Fibroblast of skin of right quadriceps (primary cell): ENCODE measurements at regions not wholly inside any gene's neighbourhood (a gene's known extent, or its start where the extent isn't known, plus 50 kb on each side); places are given as distances from the start of the nearest gene placed in this dataset.
"Not testable (repeated sequence)": the region's sequence is repeated elsewhere in the genome, so short reads cannot be mapped to it uniquely, and the experiment has no call there.

Experiments
- DNase-seq: peaks from one replicate; pipeline ENCODE4 v3.0.0-alpha.2; 2013

DNA sequence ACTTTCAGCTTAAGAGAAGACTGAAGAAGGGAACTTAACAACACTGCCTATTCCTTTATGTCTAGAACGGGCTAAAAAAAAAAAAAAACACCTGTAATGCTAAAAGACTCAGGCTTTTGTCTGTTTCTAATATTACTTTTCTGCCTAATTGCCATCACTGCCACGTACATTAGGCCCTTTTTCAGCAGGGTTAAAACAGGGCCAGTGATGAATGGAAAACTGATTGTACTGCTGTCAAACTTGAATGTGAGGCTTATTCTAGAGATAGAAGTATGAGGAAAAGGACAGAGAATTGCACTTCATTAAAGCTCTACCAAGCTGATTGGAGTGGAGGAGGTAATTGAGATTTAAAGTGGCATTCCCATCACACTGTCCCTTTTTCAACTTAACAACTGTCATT, 535.8 kb downstream of the PRKD1 start:
- no peak for DNase-seq

DNA sequence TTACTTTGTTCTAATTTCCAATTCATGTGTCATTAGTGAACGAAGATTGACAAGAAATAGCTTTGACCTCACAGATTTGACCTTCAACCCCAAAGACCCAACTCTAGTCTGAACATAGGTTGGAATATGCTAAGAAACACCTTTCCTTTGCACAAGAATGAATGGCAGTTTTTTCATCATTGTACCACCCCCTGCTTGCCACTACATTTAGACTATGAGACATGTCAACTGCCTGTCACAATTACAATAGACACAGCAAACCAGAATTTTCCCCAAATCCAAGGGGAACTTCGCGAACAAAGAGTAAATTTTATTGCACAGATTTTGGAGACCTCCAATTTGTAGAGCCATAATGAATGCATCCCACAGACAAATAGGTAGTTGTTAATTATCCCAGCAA, 535.4 kb downstream of the PRKD1 start:
- no peak for DNase-seq

DNA sequence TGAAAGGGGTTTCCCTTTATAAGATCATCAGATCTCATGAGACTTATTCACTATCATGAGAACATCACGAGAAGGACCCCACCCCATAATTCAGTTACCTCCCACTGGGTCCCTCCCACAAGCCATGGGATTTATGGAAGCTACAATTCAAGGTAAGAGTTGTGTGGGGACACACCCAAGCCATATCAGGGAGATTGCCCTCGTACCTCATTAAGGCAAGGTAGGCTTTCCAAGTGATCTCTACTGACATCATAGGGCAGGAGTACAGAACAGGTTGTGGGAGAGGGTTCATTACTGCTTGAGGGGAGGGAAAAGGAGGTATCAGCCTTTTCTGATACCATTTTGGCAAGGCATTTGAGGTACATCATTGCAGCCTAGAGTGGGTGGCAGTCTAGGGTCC, 524.6 kb downstream of the PRKD1 start:
- DNase-seq = no peak

DNA sequence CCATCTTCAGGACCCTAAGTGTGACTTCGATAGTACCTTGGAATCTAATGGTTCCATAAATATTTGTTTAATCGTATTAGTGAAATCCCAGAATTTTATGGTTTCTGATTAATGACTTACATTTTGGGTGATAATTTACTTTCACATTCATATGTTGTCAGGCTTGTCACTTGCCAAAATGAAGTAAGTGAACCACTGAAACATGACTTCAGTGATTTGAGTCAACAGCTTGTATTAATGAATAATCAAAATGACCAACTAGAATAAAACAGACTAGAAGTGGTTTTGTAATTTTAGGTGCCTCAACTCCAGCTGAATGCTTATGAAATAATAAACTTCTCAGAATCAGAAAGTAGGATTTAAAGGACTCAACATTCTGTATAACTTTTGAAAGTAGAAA, 517.1 kb downstream of the PRKD1 start:
- no peak for DNase-seq

DNA sequence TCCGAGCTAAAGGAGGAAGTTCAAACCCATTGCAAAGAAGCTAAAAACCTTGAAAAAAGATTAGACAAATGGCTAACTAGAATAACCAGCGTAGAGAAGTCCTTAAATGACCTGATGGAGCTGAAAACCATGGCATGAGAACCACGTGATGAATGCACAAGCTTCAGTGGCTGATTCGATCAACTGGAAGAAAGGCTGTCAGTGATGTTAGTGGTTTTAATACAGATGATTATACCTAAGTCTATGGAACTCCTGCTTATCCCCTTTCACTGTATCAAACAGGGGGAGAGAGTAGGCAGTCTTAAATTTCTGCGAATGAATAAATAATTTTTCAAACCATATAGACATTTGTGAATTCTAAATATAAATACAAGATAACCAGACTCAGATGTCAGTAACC, 512.7 kb downstream of the PRKD1 start:
- DNase-seq = not testable (repeated sequence)

DNA sequence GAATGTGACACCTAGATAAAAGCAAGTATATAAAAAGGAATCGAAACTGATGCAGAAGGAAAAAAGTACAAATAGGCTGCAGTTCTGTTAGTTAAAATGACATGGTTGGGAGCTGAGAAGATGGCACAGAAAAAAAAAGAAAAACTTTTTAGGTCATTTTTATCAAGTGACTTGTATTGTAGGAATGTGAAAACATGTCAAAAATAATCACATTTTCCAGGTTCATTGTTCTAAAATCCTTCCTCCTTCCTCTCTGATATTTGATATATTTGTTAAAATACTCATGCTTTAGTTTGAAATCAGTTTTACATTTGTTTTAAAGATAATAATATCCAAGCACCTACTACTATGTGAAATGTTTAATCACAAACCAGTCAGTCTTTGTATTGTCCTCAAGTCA, 507.9 kb downstream of the PRKD1 start:
- no peak for DNase-seq

DNA sequence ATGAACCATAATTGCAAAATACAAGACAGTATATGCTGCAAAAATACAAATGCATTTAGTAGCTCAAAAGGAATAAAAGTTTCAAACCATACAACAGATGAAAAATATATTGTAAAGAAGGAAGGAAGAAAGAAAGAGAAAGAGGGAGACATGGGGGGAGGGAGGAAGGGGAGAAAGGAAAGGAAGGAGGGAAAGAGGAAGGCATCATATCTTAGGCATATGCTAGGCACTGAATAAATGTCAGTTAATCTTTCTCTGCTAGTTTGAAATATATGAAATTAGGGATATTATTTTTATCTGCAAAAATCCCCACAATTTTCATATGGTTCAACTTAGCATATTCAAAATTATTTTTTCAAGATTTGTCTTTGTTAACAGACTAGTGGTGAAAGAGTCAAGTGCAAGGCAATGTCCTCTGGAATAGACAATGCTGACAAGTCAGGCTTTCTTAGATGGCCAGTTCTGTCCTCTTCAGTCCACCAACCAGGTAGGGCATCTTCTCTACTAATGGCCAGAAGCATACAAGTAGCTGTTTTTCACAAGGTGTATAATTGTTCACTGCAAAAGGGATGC, 506.4 kb downstream of the PRKD1 start:
- DNase-seq = no peak

DNA sequence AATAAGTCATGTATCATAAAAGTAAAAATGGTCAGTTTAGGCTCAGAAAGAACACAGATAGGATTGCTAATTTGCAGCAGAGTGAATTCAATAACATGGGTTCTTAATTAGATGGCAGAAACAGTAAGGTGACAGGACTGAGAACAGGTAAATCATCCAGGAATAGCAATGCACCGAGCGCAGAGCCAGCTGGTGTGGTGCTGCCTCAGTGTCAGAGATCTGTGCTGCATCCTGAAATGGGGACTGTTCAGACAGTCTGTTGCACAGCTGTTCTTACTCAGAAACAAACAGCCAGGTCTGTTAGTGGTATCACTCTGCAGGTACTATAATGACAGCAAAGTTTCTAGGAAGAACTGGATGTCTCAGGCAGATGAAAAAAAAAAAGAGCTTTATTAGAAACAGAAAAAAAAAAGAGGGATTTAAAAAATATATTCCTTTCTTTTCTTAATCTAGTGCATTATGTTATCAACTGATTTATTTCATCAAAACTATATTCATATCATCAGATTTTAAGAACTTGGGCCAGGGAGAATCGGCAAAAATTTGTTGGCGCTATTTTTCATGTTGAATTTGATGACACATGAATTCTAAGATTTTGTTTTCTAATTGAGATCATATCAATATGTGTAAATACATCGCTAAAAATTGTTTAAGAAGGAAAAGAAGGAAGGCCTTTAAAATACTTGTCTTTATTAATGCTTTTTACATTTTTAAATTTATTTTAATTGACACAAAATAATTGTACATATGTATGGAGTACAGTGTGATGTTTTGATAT, 501.8 kb downstream of the PRKD1 start:
- DNase-seq = no peak

DNA sequence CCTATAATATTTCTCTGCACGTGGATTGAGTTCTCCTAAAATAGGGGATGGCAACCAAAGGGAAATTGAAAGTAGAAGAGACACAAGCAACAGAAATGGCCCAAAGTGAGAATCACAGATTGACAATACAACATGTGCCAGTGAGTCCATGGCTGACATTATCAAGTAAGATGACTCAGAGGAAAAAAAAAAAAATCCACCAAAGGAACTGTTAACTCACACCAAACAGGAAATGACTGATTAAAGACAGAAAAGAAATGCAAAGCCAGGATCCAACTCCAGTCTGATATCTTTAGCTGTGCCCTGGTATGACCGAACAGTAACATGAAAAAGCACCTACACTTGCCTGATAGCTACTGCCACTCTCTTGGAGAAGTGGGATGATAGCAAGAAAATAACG, 485.0 kb downstream of the PRKD1 start:
- peak; percentile 62 for DNase-seq

DNA sequence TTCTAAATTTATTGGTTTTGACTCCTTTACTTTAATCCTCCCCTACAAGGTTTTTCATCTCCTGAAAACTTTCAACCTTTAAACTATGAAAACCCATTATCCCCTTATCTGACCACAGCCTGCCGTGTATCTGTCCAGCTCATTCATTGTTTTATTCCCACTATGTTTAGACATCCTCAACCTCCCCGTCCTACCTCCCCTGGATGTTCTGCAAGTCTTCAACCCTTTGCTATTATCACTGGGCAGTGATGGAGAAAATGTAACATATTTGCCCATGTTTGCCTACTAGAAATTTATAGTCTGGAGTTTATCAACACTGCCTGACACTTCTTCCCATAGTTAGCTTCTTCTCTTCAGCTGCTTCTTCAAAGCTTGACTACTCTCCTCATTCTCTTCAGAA, 483.4 kb downstream of the PRKD1 start:
- no peak for DNase-seq

DNA sequence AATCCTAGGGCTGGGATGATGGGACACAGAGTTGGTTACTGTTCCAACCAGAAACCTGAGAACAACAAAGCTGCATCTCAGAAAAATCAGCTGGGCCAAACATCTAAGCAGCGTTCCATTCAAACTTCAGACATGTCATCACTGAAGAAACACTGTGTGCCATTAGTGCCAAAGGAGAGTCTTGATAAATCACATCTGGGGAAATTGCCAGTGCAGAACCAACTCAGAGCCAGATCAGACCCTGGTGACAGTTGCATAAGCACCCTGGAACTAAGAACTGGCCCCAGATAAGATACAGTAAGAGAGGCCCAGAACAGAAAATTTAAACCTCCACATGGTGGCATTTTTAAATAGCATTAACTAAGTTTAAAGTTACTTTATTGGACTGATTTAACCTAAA, 482.8 kb downstream of the PRKD1 start:
- DNase-seq = no peak

DNA sequence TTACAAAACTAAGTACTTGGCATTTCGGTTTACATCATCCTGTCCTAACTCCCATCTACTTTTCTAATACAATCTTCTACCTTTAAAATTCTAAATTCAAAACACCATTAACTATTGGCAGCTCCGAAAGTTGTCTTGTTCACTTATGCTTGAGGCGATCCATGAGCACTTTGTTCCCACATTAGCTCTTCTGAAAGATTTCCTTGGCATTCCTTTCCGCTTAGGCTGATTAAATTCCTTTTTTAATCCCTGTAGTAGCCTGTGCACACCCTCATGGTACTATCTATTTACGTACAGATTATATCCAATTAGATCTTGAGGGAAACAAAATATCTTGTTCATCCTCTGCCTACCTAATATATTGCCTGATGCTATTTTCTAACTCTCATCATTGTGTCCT, 480.7 kb downstream of the PRKD1 start:
- no peak for DNase-seq

DNA sequence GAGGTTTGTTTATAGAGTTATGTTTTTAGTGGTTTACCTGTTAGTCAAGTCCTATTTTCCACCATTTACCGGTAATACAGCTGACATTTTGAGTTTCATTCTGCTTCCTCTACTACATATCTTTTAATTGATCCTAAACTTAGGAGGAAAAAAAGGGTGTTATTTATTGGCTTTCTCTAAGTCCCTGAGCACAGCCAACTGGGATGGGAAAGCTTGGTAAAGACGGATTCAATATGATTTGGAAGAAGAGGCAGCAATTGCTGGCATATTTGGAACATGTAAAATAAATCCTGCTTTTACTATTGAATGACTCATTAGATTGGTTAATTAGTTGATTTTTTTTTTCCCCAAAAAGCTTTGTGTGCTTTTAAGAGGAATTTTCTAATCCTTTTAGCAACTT, 475.7 kb downstream of the PRKD1 start:
- DNase-seq = no peak

DNA sequence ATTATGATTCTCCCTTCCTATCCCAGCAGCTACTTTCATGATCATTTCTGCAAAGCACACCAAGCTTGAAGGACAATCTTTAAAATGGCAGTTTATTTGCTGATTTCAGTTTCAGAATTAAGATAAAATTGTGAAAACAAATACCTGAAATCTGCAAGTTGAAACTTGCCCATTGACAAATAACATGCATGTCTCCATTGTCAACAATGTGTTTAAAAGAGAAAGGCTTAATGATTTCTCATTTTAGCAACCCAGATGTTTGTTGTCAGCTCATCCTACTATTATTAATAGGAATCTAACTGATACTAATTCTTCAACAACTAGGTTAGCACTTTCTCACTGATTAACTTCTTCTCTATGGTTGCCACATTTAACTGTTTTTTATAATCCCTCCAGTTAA, 474.6 kb downstream of the PRKD1 start:
- DNase-seq = no peak

DNA sequence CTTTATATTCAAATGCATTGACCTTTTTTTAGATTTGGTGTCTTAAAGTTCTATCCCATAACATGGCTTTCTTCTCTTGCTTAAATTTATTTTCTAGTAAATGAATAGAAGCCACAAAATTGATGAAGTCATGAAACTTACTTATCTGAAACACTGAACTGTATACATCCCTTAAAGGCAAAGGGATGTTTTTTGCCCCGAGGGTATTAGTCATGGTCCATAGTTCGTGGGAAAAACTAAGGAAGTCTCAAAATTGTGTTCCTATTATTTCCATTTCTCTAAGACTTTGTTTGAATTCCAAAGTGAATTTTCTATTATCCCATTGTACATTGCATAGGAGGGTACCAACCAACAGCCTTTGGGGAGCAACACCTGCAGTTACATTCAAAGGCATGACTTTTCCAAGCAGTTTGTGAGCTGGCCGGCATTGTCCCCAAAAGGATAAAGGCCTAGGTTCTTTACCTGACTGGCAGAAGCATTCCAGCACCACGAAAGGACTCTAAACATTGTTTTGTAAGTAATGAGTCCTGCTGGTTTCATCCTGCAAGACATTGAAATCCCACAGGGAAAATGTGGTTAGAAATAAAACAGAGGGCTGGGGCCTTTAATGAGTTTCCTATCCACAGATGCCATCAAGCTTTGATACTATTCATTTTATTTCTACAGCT, 473.5 kb downstream of the PRKD1 start:
- peak; percentile 14 for DNase-seq

DNA sequence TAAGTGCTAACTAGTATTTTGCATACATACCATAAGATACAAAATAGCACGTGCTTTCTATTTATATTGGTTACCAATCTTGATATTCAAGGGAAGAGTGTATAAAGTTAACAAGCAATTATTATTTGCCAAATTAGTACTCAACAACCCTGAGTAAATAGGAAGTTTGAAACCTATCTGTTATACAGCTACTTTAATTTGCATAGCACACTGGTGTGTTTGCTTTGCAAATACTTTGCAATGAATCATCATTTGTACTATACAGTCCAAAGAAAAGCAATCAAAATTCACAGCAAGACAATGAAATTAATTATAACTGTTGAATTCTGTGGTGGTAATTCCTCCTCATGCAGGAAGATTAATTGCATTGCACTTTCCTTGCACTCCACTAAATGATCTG, 469.1 kb downstream of the PRKD1 start:
- DNase-seq = peak; percentile 14

DNA sequence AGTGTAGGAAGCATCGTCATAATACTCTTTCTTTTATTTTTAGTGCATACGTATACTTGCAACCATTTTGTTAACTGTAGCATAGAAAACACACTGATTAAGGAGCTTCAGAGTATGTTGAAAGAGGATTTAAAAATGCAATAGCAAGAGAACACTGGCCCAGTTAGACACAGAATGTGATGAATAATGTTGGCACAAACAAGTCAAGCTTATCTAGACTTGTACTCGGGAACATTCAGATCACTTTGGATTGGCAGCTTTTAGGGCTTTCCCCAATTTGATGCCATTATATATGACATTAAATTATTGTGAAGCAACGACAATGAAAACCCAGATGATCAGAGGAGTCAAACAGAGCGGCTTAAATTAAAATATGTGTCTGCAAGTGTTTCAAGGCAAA, 468.1 kb downstream of the PRKD1 start:
- DNase-seq = no peak

DNA sequence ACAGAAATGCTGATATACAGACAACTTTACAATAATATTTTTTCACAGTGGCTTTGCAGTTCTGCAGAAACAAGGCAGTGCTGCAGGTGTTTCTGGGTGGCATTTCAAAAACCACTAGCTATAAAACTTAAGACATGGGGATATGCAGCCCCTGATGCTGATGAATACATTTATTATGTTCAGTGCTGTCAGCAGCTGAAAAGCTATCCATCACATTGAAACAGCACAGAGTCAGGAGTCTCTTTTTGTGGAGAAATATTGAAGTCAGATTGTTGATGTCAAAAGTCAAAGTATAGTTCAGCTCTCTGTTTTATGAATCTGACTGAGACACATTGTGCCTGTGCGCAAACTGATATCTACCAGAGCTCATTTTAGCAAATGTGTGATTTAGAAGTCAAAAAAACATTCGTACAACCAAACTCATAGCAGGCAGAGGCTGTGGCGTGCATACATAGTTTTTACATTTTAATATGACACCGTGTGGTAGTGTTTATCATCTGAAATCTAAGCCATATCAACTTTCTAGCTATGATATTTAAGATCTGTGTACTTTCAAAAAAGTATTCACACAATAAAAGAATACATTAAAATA, 467.6 kb downstream of the PRKD1 start:
- no peak for DNase-seq

DNA sequence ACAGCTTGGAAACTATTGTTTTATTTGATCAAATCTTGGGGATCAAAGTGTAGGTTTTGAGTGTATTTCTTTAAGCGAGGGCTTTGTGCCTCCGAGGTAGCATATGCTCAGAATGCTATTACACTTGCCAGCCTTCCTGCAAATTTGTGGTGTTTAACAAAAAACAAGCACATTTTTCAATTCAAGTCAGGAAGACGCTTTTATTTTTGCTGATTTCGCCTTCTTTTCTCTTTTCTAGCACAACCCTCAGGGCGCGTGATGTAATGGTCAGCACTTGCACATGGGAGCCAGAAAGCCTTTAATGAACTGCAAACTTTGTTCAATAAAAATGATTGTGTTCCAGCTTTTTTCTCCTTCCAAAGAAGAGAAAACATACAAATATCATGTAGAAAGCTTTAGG, 466.5 kb downstream of the PRKD1 start:
- no peak for DNase-seq

DNA sequence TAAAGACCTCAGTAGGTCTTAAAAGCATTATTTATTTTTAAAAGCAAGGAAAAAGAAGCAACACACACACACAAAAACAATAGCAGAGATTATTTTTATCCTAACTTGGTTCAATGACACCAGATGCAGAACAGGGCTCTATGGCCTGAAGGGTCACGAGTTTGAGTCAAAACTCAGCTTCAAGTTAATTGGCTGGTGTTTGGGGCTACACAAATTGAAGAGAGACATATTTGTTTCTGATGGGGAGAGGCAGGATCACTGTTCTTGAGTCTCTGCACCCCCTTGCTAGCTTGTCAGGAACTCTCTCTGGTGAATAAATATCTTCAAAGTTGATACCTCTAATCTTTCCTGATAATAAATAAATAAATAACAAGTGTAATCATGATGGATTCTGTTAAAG, 466.1 kb downstream of the PRKD1 start:
- DNase-seq = no peak

DNA sequence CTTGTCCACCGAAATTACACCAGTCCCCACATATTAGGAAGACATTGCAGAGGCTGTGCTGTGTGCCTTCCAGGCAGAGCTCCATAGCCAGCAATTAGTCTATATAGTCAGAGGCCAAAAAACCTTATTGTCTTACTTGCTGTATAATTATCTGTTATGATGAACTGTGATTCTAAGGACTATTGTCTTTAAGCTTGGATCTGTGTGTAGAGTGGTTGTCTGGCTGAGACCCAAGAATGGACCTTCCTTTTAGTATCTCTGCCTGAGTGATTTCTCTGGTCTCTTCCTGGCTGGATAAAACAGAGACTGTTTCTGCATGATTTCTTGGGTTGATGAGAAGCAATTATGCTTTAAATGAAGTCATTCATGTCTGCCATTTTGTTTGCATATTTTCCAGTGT, 465.3 kb downstream of the PRKD1 start:
- DNase-seq = no peak

DNA sequence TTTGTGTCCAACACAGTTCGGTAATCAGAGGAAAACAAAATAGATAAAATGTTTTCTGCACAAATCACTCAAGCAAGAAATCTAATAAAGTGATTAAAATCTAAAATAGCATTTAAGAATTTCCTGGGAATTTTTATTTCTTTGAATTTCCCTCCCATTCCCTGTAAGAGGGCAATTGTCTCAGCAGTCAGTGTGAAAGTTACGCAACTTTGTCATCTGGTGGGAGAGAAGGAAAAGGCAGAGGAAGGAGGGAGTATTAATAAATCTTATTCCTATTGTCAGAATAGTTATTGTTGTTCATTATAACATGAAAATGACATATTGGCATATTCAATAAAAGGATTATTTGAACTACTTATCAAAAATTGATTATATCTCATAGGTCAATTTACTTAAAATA, 464.9 kb downstream of the PRKD1 start:
- DNase-seq = no peak

DNA sequence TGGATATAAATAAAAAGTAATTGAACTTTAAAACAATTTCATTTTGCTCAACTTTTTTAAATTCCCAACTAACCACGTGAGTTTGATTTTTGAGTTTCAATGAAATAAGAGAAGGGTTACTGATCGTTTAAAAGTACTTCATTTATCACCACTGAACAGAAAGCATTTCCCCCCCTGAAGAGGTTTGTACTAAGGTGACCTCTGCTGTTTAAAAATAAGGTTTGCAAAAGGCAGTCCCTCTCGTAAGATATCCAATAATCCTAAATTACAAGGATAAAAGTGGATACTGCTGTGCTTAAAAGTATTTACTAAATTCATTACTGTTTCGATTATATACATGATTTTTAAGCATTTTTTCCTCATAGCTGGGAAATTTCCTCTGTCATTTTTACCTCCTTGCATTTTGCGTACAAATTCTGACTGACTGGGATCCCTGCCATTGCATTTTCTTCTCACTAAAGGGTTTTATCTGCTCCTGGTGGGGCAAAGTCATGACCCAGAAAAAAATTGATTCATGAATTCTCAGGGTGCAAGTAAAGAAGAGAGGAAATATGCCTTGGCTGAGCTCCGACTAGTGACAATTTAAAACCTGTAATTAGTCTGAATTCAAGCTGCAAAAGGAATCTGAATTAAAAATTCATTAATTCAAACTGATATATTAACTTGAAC, 463.8 kb downstream of the PRKD1 start:
- DNase-seq = peak; percentile 10

DNA sequence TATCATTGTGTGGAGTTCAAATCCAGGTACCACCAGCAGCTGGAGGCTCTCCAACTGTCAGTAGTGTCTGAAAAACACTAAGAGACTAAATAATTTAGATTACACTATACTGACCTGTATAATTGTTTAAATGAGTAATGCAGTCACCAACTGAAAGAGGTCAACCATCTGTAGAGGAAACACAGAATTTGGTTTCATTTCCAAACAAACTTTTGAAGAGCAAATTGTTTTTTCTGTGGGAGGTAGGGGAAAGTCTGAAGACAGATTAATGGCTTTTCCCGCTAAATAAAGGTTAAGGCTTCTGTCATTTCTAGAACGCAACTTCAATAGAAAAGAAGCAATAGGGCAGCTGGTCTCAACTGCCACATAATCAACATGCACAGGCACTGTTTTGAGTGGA, 462.6 kb downstream of the PRKD1 start:
- DNase-seq = no peak
